Transverse colon (tissue), 4 donors: ENCODE measurements at regions not wholly inside any gene's neighbourhood (a gene's known extent, or its start where the extent isn't known, plus 50 kb on each side); places are given as distances from the start of the nearest gene placed in this dataset.

ENCODE experiments used
- EP300 ChIP-seq: sonication (generic); formaldehyde crosslinking; IDR thresholded peaks from one replicate; pipeline ENCODE4 v1.6.1; 2017; ENCODE audit warnings: antibody characterized with exemption, low read depth
- POLR2AphosphoS5 ChIP-seq, 3 donors: sonication (generic); formaldehyde crosslinking; IDR thresholded peaks; one replicate each; pipeline ENCODE4 v1.6.1; 2016; ENCODE audit warnings: antibody characterized with exemption in 3 of 3
- TF ChIP-seq, protein P1 (sequence below), 5 experiments: fragments of 200-600 bp in 3 of 5; fragments of 450-650 bp in 2 of 5; sonication (generic) in 3 of 5; IDR thresholded peaks; 1 replicate in 2 of 5; 2 replicates in 3 of 5; pipeline ENCODE4 v1.5.1; 2016 to 2017; ENCODE audit warnings: antibody characterized with exemption in 5 of 5, inconsistent platforms in 3 of 5, mild to moderate bottlenecking in 2 of 5, moderate library complexity in 1 of 5

DNA sequence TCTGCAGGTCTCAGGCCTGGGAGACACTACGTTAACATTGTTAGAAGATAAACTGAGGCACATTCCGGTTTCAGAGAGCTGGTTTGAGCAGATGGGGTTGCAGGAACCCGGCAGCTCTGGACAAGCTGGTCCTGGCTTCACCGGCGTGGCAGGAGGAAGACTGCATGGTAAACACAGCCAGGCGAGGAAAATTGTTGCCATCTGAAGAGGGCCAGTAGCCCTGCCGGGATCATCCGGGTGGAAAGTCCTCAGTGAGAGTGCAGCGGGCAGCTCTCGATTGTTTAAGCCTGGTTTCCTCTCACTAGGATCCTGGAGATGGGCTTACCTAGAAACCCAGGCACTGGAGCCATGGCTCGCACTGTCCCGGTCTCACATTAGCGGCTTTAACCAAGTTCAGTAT, 226.9 kb downstream of the IRX2 start:
- no peak for TF ChIP-seq POLR2AphosphoS5 (IDR thresholded peaks at IDR 0.05)
- TF ChIP-seq EP300 = no peak
- TF ChIP-seq, protein P1, sequence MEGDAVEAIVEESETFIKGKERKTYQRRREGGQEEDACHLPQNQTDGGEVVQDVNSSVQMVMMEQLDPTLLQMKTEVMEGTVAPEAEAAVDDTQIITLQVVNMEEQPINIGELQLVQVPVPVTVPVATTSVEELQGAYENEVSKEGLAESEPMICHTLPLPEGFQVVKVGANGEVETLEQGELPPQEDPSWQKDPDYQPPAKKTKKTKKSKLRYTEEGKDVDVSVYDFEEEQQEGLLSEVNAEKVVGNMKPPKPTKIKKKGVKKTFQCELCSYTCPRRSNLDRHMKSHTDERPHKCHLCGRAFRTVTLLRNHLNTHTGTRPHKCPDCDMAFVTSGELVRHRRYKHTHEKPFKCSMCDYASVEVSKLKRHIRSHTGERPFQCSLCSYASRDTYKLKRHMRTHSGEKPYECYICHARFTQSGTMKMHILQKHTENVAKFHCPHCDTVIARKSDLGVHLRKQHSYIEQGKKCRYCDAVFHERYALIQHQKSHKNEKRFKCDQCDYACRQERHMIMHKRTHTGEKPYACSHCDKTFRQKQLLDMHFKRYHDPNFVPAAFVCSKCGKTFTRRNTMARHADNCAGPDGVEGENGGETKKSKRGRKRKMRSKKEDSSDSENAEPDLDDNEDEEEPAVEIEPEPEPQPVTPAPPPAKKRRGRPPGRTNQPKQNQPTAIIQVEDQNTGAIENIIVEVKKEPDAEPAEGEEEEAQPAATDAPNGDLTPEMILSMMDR (IDR thresholded peaks at IDR 0.05) = no peak
